Forelimb muscle (tissue), 1 donor: ENCODE measurements at regions not wholly inside any gene's neighbourhood (a gene's known extent, or its start where the extent isn't known, plus 50 kb on each side); places are given as distances from the start of the nearest gene placed in this dataset.

Experiments used
- DNase-seq: peaks from one replicate; pipeline ENCODE4 v3.0.0-alpha.2; 2013; ENCODE audit warnings: low read depth

GRCh38 chr14:98977451-98977850, 294.5 kb downstream of the BCL11B start:
- DNase-seq = no peak

GRCh38 chr14:98982986-98983385, 289.0 kb downstream of the BCL11B start:
- no peak for DNase-seq

- DNase-seq = no peak
These were observed 287.8 kb downstream of the BCL11B start for GRCh38 chr14:98984027-98984718.

GRCh38 chr14:98984719-98985041, 287.3 kb downstream of the BCL11B start:
- DNase-seq = no peak

GRCh38 chr14:98993818-98994217, 278.2 kb downstream of the BCL11B start:
- DNase-seq = no peak

- no peak for DNase-seq
These were observed 277.4 kb downstream of the BCL11B start for GRCh38 chr14:98994561-98994960.

- no peak for DNase-seq
These were observed 274.3 kb downstream of the BCL11B start for GRCh38 chr14:98997526-98998205.

- no peak for DNase-seq
These were observed 272.7 kb downstream of the BCL11B start for GRCh38 chr14:98999345-98999744.

- no peak for DNase-seq
These were observed 272.1 kb downstream of the BCL11B start for GRCh38 chr14:98999901-99000300.

- DNase-seq = no peak
These were observed 270.8 kb downstream of the BCL11B start for GRCh38 chr14:99001241-99001640.

GRCh38 chr14:99003646-99004045, 268.4 kb downstream of the BCL11B start:
- DNase-seq = no peak

- no peak for DNase-seq
These were observed 267.9 kb downstream of the BCL11B start for GRCh38 chr14:99004112-99004511.

GRCh38 chr14:99006276-99006675, 265.7 kb downstream of the BCL11B start:
- DNase-seq = no peak

- DNase-seq = no peak
These were observed 264.2 kb downstream of the BCL11B start for GRCh38 chr14:99007795-99008194.

GRCh38 chr14:99009871-99010270, 262.1 kb downstream of the BCL11B start:
- no peak for DNase-seq

- DNase-seq = no peak
These were observed 260.6 kb downstream of the BCL11B start for GRCh38 chr14:99011385-99011784.

- no peak for DNase-seq
These were observed 259.3 kb downstream of the BCL11B start for GRCh38 chr14:99012703-99013102.

GRCh38 chr14:99015833-99016232, 256.2 kb downstream of the BCL11B start:
- DNase-seq = no peak

GRCh38 chr14:99023371-99023770, 248.6 kb downstream of the BCL11B start:
- DNase-seq = no peak

- no peak for DNase-seq
These were observed 247.1 kb downstream of the BCL11B start for GRCh38 chr14:99024926-99025325.

- DNase-seq = no peak
These were observed 246.6 kb downstream of the BCL11B start for GRCh38 chr14:99025418-99025817.

GRCh38 chr14:99026471-99026870, 245.5 kb downstream of the BCL11B start:
- no peak for DNase-seq

GRCh38 chr14:99028041-99028440, 244.0 kb downstream of the BCL11B start:
- no peak for DNase-seq

GRCh38 chr14:99028521-99028920, 243.5 kb downstream of the BCL11B start:
- no peak for DNase-seq
